Mucosa of descending colon (tissue), 3 donors: ENCODE measurements at regions not wholly inside any gene's neighbourhood (a gene's known extent, or its start where the extent isn't known, plus 50 kb on each side); places are given as distances from the start of the nearest gene placed in this dataset.

Experiments
- ATAC-seq: fragments of 200-7000 bp; cut with Tn5 transposase; one replicate; pipeline ENCODE4 v1.9.1; 2020; ENCODE audit warnings: mild to moderate bottlenecking, moderate library complexity
- DNase-seq, 3 donors: peaks; one replicate each; pipeline ENCODE4 v3.0.0-alpha.2; 2020
- H3K36me3 ChIP-seq: fragments of 200-600 bp; one replicate; pipeline ENCODE4 v1.8.0; 2021; ENCODE audit warnings: low read depth, mild to moderate bottlenecking
- H3K4me1 ChIP-seq: fragments of 200-600 bp; one replicate; pipeline ENCODE4 v1.8.0; 2021; ENCODE audit warnings: low read depth, mild to moderate bottlenecking
- H3K4me3 ChIP-seq: fragments of 200-600 bp; one replicate; pipeline ENCODE4 v1.8.0; 2021; ENCODE audit warnings: mild to moderate bottlenecking
- H3K9me3 ChIP-seq: fragments of 200-600 bp; one replicate; pipeline ENCODE4 v1.8.0; 2021; ENCODE audit warnings: mild to moderate bottlenecking
- intact Hi-C, 2 donors: fragments of 100-400 bp; cut with DNase I in 1 of 2; cut with micrococcal nuclease in 1 of 2; formaldehyde crosslinking; loops; one replicate each; pipeline versions ENCODE4 v1.11.0 to v1.11.1; 2022; cut with DNase I, micrococcal nuclease
- TF ChIP-seq, protein P1 (sequence below): fragments of 200-600 bp; IDR thresholded peaks from one replicate; pipeline ENCODE4 v1.8.0; 2022; ENCODE audit warnings: antibody characterized with exemption, mild to moderate bottlenecking
- donor health status: DM: no; HTN: no; CAD: no; lungs with moderate emphysema.
- donor health status: DM: no; HTN: no; CAD: no.
- donor health status: DM: no; HTN: yes; CAD: no.

DNA sequence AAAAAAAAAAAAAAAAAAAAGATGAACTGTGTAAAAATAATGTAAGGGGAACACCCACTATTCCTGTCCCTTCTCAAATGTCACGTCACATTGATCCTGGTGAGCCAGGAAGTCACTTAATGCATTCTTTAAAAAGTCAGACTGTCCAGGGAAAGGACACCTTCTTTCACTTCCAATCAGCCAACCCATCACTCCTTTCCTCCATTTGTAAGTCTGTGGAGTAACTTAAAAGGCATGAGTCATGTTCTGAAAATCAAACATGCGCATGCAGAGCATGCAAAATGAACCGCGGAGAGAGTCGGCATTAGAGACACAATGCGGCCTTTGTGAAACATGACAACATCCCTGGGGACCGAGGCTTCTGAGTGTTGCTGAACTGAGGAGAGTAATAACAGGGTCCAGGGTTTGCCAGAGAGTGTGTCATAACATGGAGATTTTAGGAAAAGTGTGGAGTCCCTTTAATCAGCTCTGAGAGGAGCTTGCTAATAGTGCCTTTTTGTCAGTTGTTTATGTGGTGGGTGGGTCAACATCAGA is 77.6 kb upstream of the SEMA6A start:
- intact Hi-C loops = no loop called here
- H3K9me3 ChIP-seq = no peaks in the 10 kb centered on the region
- no peaks in the 10 kb centered on the region for H3K36me3 ChIP-seq
- H3K4me1 ChIP-seq = no peaks in the 10 kb centered on the region
- DNase-seq (no peak), ATAC-seq (no peak)
- TF ChIP-seq, protein P1, sequence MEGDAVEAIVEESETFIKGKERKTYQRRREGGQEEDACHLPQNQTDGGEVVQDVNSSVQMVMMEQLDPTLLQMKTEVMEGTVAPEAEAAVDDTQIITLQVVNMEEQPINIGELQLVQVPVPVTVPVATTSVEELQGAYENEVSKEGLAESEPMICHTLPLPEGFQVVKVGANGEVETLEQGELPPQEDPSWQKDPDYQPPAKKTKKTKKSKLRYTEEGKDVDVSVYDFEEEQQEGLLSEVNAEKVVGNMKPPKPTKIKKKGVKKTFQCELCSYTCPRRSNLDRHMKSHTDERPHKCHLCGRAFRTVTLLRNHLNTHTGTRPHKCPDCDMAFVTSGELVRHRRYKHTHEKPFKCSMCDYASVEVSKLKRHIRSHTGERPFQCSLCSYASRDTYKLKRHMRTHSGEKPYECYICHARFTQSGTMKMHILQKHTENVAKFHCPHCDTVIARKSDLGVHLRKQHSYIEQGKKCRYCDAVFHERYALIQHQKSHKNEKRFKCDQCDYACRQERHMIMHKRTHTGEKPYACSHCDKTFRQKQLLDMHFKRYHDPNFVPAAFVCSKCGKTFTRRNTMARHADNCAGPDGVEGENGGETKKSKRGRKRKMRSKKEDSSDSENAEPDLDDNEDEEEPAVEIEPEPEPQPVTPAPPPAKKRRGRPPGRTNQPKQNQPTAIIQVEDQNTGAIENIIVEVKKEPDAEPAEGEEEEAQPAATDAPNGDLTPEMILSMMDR = no peak
- no peak overlapping the region for H3K4me3 ChIP-seq

DNA sequence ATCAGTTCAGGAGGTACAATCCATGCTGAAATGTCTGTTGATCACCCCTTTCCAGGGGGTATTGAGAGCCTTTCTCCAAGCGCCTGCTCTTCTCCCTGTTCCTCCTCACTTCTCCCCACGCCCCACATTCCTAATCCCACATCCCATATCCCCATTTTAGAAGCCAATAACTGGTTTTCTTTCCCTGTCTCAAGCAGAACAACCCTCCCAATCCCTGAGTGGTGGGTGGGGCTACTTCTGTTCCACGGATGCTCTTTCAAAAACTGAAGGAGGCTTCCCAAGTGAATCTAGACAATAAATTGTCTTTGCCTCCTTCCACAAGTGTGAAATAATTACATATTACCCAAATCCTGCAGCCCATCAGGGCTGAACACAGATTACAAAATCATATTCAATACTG is 77.0 kb upstream of the SEMA6A start:
- TF ChIP-seq, protein P1 = no peak
- no peaks in the 10 kb centered on the region for H3K4me1 ChIP-seq
- no peak for ATAC-seq
- no peak overlapping the region for H3K4me3 ChIP-seq
- no peak for DNase-seq
- H3K9me3 ChIP-seq = no peaks in the 10 kb centered on the region
- intact Hi-C loops = no loop called here
- H3K36me3 ChIP-seq = no peaks in the 10 kb centered on the region

DNA sequence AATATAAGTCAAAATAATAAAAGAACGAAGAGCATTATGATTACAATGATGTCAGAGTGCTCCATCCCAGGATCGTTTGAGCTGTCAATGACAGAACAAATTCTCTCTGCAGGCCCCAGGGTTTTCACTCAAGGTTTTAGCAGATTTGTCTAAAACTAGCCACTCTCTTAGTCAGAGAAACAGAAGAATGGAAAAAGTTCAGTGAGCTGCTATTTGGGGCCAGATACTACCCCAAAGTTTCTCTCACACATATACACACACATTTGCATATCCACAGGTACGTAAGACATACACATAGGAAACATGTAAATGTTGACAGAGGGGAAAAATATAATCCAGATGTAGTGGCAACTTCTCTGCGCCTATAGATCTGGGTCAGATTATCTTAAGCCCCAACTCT is 76.3 kb upstream of the SEMA6A start:
- intact Hi-C loops = no loop called here
- no peak for ATAC-seq
- no peak overlapping the region for H3K4me3 ChIP-seq
- no peaks in the 10 kb centered on the region for H3K36me3 ChIP-seq
- no peaks in the 10 kb centered on the region for H3K4me1 ChIP-seq
- DNase-seq = no peak
- no peaks in the 10 kb centered on the region for H3K9me3 ChIP-seq
- TF ChIP-seq, protein P1 = no peak

DNA sequence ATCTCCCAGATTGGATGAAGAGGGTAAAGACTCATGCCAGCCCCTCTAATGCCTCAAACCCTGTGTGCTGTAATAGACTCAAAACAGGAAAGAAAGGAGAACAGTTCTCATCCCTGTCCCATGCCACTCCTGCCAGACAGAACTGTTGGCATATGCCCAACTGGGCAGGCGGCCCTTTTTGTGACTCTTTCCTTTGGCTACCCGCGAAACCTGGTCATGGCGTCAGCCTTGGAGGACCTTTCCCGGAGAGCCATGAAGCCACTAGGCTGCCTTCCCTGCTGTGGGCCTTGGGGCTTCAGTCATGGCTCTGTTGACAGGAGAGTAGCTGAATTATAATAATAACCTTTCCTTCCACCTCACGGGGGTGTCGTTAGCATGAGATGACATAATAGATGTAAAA is 75.9 kb upstream of the SEMA6A start:
- no peaks in the 10 kb centered on the region for H3K4me1 ChIP-seq
- TF ChIP-seq, protein P1 = no peak
- intact Hi-C loops = no loop called here
- ATAC-seq (no peak), DNase-seq (no peak)
- no peaks in the 10 kb centered on the region for H3K36me3 ChIP-seq
- H3K4me3 ChIP-seq = no peak overlapping the region
- H3K9me3 ChIP-seq = no peaks in the 10 kb centered on the region

DNA sequence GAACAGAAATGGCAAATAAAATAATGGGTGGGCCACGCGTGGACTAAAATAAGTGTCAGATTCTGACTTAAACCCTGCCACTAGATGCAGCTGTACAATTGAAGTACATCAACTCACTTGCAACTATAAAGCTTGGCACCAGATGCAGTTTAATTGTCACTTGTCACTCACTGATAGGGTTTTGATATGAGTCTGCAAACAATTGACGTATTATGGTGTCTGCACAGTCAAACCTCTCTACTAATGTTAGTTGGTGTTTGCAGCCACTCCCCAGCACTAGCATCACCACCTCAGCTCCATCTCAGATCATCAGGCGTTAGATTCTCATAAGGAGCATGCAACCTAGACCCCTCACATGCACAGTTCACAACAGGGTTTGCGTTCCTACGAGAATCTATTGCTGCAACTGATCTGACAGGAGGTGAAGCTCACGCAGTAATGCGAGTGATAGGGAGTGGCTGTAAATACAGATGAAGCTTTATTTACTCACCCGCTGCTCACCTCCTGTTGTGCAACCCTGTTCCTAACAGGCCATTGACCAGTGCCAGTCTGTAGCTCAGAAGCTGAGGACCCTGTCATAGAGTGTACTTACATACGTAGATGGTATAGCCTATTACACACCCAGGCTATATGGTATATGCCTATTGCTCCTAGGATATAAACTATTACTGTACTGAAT is 72.1 kb upstream of the SEMA6A start:
- no peaks in the 10 kb centered on the region for H3K4me1 ChIP-seq
- ATAC-seq = no peak

More for the DNA sequence above, 72.1 kb upstream of the SEMA6A start:
- no peak for DNase-seq
- Histone ChIP-seq H3K4me3 (no peak overlapping the region), H3K9me3 (no peaks in the 10 kb centered on the region), H3K36me3 (no peaks in the 10 kb centered on the region)
- intact Hi-C loops = no loop called here
- TF ChIP-seq, protein P1 = no peak
